Panc1 (cell line): ENCODE measurements at regions not wholly inside any gene's neighbourhood (a gene's known extent, or its start where the extent isn't known, plus 50 kb on each side); places are given as distances from the start of the nearest gene placed in this dataset.
"Not testable (repeated sequence)": the region's sequence is repeated elsewhere in the genome, so short reads cannot be mapped to it uniquely, and the experiment has no call there.

Source experiments
- ATAC-seq: fragments of 200-7000 bp; cut with Tn5 transposase; 2 replicates; pipeline ENCODE4 v1.9.1; 2020; ENCODE audit warnings: mild to moderate bottlenecking, moderate library complexity
- BruUV-seq: library from RNA; stranded (reverse); fragments of 400-500 nt; replicated peaks from 2 replicates; lab custom pipeline; 2021; lab: Mats Ljungman, UMichigan
- CTCF ChIA-PET: fragments of 300-600 bp; sonication (Branson Sonifier 250); formaldehyde crosslinking; loops from one replicate; lab custom pipeline; 2022; ENCODE audit warnings: antibody characterized with exemption; lab: Charles Lee
- POLR2A ChIA-PET: fragments of 300-600 bp; sonication (Branson Sonifier 250); formaldehyde crosslinking; loops from one replicate; lab custom pipeline; 2022; ENCODE audit warnings: antibody characterized with exemption; lab: Charles Lee
- DNase-seq: peaks from one replicate; pipeline ENCODE4 v3.0.0-alpha.2; 2010; ENCODE audit warnings: low read depth, low spot score
- H3K27ac ChIP-seq: 2 replicates; pipeline ENCODE4 v1.5.1; 2011; ENCODE audit warnings: mild to moderate bottlenecking, low read length, inconsistent platforms
- H3K27me3 ChIP-seq: fragments of 200-500 bp; sonication (Bioruptor generic); 2 replicates; pipeline ENCODE4 v1.6.0; 2014; ENCODE audit warnings: low read length, inconsistent platforms; ENCODE audit not compliant: control insufficient read depth, insufficient read depth
- H3K36me3 ChIP-seq: fragments of 200-500 bp; sonication (Bioruptor generic); 2 replicates; pipeline ENCODE4 v1.5.1; 2014; ENCODE audit warnings: inconsistent platforms, mild to moderate bottlenecking, low read length, moderate library complexity; ENCODE audit not compliant: control insufficient read depth, insufficient read depth
- H3K4me1 ChIP-seq: 2 replicates; pipeline ENCODE4 v1.5.1; 2011; ENCODE audit warnings: inconsistent platforms, mild to moderate bottlenecking, low read length, moderate library complexity; ENCODE audit not compliant: control insufficient read depth, insufficient read depth
- H3K4me3 ChIP-seq, 2 experiments: 2 replicates each; pipeline ENCODE4 v1.5.1; 2011 to 2012; ENCODE audit warnings: low read depth in 2 of 2, low read length in 2 of 2, mild to moderate bottlenecking in 2 of 2, inconsistent platforms in 1 of 2, moderate library complexity in 1 of 2
- H3K9me3 ChIP-seq: fragments of 200-500 bp; sonication (Bioruptor generic); 2 replicates; pipeline ENCODE4 v1.5.1; 2014; ENCODE audit warnings: low read depth, mild to moderate bottlenecking, inconsistent platforms, low read length, moderate library complexity; ENCODE audit not compliant: control insufficient read depth, insufficient read depth
- POLR2AphosphoS5 ChIP-seq: IDR thresholded peaks from 2 replicates; pipeline ENCODE4 v1.6.1; 2012; ENCODE audit warnings: mild to moderate bottlenecking, low read depth, low read length, moderate library complexity
- SIN3A ChIP-seq: IDR thresholded peaks from 2 replicates; pipeline ENCODE4 v1.6.1; 2012; ENCODE audit warnings: low read depth, mild to moderate bottlenecking, low read length, moderate library complexity, borderline replicate concordance; ENCODE audit not compliant: insufficient read depth
- TCF7L2 ChIP-seq: IDR thresholded peaks from 2 replicates; pipeline ENCODE4 v1.6.1; 2011; ENCODE audit warnings: mild to moderate bottlenecking, low read depth, low read length, inconsistent platforms
- in situ Hi-C: cut with HindIII; loops from 2 replicates; pipeline ENCODE4 v1.10.0; 2016; ENCODE audit warnings: low sequenced_read_pairs, low pct_unique_long_range_greater_than_20kb
- intact Hi-C: fragments of 100-400 bp; cut with micrococcal nuclease; formaldehyde crosslinking; loops from one replicate; pipeline ENCODE4 v1.10.0; 2022; ENCODE audit not compliant: unreplicated experiment
- TF ChIP-seq, protein P1 (sequence below): fragments of 450-650 bp; IDR thresholded peaks from 2 replicates; pipeline ENCODE4 v1.5.1; 2017; ENCODE audit warnings: mild to moderate bottlenecking
- TF ChIP-seq, protein P2 (sequence below), 2 experiments: IDR thresholded peaks; 2 replicates each; pipeline ENCODE4 v1.6.1; 2011 to 2012; ENCODE audit warnings: low read depth in 2 of 2, control low read depth in 1 of 2, low read length in 1 of 2, mild to moderate bottlenecking in 1 of 2, moderate library complexity in 1 of 2; ENCODE audit not compliant: insufficient read depth in 1 of 2

DNA sequence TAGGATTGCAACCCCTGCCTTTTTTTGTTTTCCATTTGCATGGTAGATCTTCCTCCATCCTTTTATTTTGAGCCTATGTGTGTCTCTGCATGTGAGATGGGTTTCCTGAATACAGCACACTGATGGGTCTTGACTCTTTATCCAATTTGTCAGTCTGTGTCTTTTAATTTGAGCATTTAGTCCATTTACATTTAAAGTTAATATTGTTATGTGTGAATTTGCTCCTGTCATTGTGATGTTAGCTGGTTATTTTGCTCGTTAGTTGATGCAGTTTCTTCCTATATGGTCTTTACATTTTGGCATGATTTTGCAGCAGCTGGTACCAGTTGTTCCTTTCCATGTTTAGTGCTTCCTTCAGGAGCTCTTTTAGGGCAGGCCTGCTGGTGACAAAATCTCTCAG lies 2003.1 kb upstream of the CDH6 start:
- H3K4me1 ChIP-seq, H3K36me3 ChIP-seq, BruUV-seq, ATAC-seq, POLR2A ChIA-PET, CTCF ChIA-PET, H3K4me3 ChIP-seq, H3K27ac ChIP-seq, intact Hi-C loops, in situ Hi-C loops, DNase-seq, H3K27me3 ChIP-seq, H3K9me3 ChIP-seq: not testable (repeated sequence)

DNA sequence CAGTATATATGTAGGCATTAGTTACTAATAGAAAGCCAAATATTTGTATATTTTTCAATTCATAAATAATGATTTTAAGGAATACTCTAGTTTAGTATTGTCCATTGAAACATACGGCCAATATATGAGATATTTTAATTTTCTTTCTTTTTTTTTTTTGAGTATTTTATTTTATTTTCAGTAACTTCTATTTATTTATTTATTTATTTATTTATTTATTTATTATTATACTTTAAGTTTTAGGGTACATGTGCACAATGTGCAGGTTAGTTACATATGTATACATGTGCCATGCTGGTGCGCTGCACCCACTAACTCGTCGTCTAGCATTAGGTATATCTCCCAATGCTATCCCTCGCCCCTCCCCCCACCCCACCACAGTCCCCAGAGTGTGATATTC lies 2007.1 kb upstream of the CDH6 start:
- H3K27ac ChIP-seq, intact Hi-C loops, H3K4me1 ChIP-seq, POLR2A ChIA-PET, H3K4me3 ChIP-seq, H3K36me3 ChIP-seq, CTCF ChIA-PET, in situ Hi-C loops, DNase-seq, ATAC-seq, H3K27me3 ChIP-seq, H3K9me3 ChIP-seq, BruUV-seq: not testable (repeated sequence)

DNA sequence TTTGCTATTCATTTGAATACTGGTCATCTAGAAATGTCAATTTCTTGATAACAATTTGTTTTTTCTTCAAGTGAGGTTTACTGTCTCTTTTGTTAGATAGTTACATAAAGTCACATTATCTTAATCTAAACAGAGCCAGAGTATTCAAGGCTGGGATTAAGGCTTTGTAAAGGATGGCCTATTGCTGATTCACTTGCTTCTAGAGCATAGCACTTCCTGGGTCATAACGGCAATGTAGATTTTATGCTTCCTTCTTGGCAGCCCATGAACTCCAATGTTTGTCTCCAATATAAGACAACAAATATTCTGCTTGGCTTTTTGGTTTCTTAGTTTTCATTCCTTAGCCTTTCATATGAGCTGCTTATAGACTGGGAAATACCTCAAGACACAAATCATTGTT lies 2007.9 kb upstream of the CDH6 start:
- no TSS peak for BruUV-seq
- ATAC-seq (no peak), DNase-seq (no peak)
- no peak overlapping the region for H3K4me3 ChIP-seq
- H3K36me3 ChIP-seq: no peaks in the 10 kb centered on the region
- in situ Hi-C loops (no loop called here), intact Hi-C loops (no loop called here)
- H3K9me3 ChIP-seq: no peaks in the 10 kb centered on the region
- ChIA-PET POLR2A (no interaction called here), CTCF (no interaction called here)
- TF ChIP-seq TCF7L2: no peak
- no peak for TF ChIP-seq POLR2AphosphoS5
- no peak for TF ChIP-seq SIN3A
- TF ChIP-seq, protein P1, sequence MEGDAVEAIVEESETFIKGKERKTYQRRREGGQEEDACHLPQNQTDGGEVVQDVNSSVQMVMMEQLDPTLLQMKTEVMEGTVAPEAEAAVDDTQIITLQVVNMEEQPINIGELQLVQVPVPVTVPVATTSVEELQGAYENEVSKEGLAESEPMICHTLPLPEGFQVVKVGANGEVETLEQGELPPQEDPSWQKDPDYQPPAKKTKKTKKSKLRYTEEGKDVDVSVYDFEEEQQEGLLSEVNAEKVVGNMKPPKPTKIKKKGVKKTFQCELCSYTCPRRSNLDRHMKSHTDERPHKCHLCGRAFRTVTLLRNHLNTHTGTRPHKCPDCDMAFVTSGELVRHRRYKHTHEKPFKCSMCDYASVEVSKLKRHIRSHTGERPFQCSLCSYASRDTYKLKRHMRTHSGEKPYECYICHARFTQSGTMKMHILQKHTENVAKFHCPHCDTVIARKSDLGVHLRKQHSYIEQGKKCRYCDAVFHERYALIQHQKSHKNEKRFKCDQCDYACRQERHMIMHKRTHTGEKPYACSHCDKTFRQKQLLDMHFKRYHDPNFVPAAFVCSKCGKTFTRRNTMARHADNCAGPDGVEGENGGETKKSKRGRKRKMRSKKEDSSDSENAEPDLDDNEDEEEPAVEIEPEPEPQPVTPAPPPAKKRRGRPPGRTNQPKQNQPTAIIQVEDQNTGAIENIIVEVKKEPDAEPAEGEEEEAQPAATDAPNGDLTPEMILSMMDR: no peak
- TF ChIP-seq, protein P2, sequence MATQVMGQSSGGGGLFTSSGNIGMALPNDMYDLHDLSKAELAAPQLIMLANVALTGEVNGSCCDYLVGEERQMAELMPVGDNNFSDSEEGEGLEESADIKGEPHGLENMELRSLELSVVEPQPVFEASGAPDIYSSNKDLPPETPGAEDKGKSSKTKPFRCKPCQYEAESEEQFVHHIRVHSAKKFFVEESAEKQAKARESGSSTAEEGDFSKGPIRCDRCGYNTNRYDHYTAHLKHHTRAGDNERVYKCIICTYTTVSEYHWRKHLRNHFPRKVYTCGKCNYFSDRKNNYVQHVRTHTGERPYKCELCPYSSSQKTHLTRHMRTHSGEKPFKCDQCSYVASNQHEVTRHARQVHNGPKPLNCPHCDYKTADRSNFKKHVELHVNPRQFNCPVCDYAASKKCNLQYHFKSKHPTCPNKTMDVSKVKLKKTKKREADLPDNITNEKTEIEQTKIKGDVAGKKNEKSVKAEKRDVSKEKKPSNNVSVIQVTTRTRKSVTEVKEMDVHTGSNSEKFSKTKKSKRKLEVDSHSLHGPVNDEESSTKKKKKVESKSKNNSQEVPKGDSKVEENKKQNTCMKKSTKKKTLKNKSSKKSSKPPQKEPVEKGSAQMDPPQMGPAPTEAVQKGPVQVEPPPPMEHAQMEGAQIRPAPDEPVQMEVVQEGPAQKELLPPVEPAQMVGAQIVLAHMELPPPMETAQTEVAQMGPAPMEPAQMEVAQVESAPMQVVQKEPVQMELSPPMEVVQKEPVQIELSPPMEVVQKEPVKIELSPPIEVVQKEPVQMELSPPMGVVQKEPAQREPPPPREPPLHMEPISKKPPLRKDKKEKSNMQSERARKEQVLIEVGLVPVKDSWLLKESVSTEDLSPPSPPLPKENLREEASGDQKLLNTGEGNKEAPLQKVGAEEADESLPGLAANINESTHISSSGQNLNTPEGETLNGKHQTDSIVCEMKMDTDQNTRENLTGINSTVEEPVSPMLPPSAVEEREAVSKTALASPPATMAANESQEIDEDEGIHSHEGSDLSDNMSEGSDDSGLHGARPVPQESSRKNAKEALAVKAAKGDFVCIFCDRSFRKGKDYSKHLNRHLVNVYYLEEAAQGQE (IDR thresholded peaks at IDR 0.05; ENCODE audit: insufficient read depth in 1 of 2, low read depth in 2 of 2, low read length in 1 of 2): no peak
- H3K4me1 ChIP-seq: no peaks in the 10 kb centered on the region
- H3K27ac ChIP-seq: no peak overlapping the region
- no peaks in the 10 kb centered on the region for H3K27me3 ChIP-seq
